ENCODE measurements at regions not wholly inside any gene's neighbourhood (a gene's known extent, or its start where the extent isn't known, plus 50 kb on each side); places are given as distances from the start of the nearest gene placed in this dataset.

DNA sequence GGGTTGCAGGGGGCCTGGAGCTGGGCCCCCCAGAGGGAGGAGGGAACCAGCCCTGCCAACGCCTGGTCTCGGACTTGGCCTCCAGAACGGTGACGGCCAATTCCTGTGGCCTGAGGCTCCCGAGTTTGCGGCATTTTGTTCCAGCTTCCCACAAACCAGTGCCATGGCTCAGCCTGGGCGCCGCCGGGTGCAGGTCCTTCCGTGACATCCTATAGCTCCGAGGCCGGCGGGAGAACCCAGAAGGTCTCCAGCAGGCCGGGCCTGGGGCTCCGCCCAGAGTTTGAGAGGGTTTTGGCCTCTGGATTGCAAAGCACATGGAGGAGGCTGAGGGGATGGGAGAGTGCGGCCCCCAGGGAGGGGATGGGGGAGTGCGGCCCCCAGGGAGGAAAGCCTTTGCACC, 92.6 kb downstream of the UNCX start:
- Histone ChIP-seq H3K9me1 (replicated peaks; ENCODE audit: control insufficient read depth, extremely low read depth, insufficient read depth, low read length) (no peaks in the 10 kb centered on the region), H4K20me1 (replicated peaks; ENCODE audit: control insufficient read depth, extremely low read depth, insufficient read depth, low read length) (no peaks in the 10 kb centered on the region), H3K27me3 (ENCODE audit: control insufficient read depth in 2 of 2, insufficient read depth in 2 of 2, low read length in 2 of 2) (no peaks in the 10 kb centered on the region), H3K36me3 (ENCODE audit: control insufficient read depth in 2 of 2, extremely low read depth in 1 of 2, insufficient read depth in 2 of 2, low read length in 2 of 2) (no peaks in the 10 kb centered on the region), H3K9me3 (replicated peaks; ENCODE audit: control insufficient read depth, insufficient read depth, low read length) (no peaks in the 10 kb centered on the region), H3K27ac (ENCODE audit: insufficient read depth, low read depth, low read length) (no peak overlapping the region), H3K9ac (replicated peaks; ENCODE audit: extremely low read depth, insufficient read depth, low read length) (no peak overlapping the region), H3K79me2 (ENCODE audit: control insufficient read depth, insufficient read depth, low read length) (no peaks in the 10 kb centered on the region), H2AFZ (ENCODE audit: low read depth, low read length) (no peak overlapping the region), H3K4me1 (ENCODE audit: control insufficient read depth, extremely low read depth, insufficient read depth, low read length) (no peaks in the 10 kb centered on the region), H3K4me2 (ENCODE audit: insufficient read depth, low read length) (no peak overlapping the region), H3K4me3 (replicated peaks in 1 of 3; ENCODE audit: insufficient read depth in 1 of 3, low read depth in 1 of 3, low read length in 3 of 3) (no peak overlapping the region)
- intact Hi-C loops (cut with micrococcal nuclease): no loop called here
- dilution Hi-C loops (cut with MboI; ENCODE audit: extremely low pct_ligation_motif_present, low sequenced_read_pairs): no loop called here
- no peak for TF ChIP-seq POLR2AphosphoS5 (IDR thresholded peaks at IDR 0.05; ENCODE audit: insufficient read depth, low read depth, low read length)
- TF ChIP-seq MYC (IDR thresholded peaks at IDR 0.05; ENCODE audit: low read depth, low read length): no peak
- no peak for TF ChIP-seq CTCF (IDR thresholded peaks at IDR 0.05; ENCODE audit: extremely low read depth in 1 of 2, insufficient read depth in 1 of 2, low read depth in 1 of 2, low read length in 2 of 2)
- no peak for TF ChIP-seq GATA2 (IDR thresholded peaks at IDR 0.05; ENCODE audit: insufficient read depth, insufficient read length, low read depth, low read length)
- no peak for TF ChIP-seq FOS (IDR thresholded peaks at IDR 0.05; ENCODE audit: borderline replicate concordance, insufficient read depth, low read length)
- no peak for TF ChIP-seq EZH2 (IDR thresholded peaks at IDR 0.05; ENCODE audit: borderline replicate concordance, low read depth, low read length, severe bottlenecking)
- TF ChIP-seq JUN (IDR thresholded peaks at IDR 0.05; ENCODE audit: borderline replicate concordance, insufficient read depth, insufficient read length, low read depth): no peak
- no peak for TF ChIP-seq MAX (IDR thresholded peaks at IDR 0.05; ENCODE audit: insufficient read depth, insufficient read length)
- no peak for TF ChIP-seq POLR2A (IDR thresholded peaks at IDR 0.05; ENCODE audit: low read depth, low read length)
- ChIA-PET CTCF (no interaction called here), POLR2A (no interaction called here)
- no peak for DNase-seq (ENCODE audit: low read depth, low spot score)
- no TSS peak for BruUV-seq (replicated peaks)
- no peak for FAIRE-seq
